Astrocyte of the cerebellum (primary cell): ENCODE measurements at regions not wholly inside any gene's neighbourhood (a gene's known extent, or its start where the extent isn't known, plus 50 kb on each side); places are given as distances from the start of the nearest gene placed in this dataset.

Experiments used
- DNase-seq: peaks from one replicate; pipeline ENCODE4 v3.0.0-alpha.2; 2011; ENCODE audit warnings: low read depth
- H3K4me3 ChIP-seq: 2 replicates; pipeline ENCODE4 v1.5.1; 2011; ENCODE audit warnings: mild to moderate bottlenecking, low read depth, low read length, moderate library complexity
- in situ Hi-C: cut with HindIII; loops from 2 replicates; pipeline ENCODE4 v1.10.0; 2017; ENCODE audit warnings: low sequenced_read_pairs
- TF ChIP-seq, protein P1 (sequence below): IDR thresholded peaks from 2 replicates; pipeline ENCODE4 v1.5.1; 2012; ENCODE audit warnings: low read length, low read depth, moderate library complexity, mild to moderate bottlenecking; ENCODE audit errors: missing control alignments

DNA sequence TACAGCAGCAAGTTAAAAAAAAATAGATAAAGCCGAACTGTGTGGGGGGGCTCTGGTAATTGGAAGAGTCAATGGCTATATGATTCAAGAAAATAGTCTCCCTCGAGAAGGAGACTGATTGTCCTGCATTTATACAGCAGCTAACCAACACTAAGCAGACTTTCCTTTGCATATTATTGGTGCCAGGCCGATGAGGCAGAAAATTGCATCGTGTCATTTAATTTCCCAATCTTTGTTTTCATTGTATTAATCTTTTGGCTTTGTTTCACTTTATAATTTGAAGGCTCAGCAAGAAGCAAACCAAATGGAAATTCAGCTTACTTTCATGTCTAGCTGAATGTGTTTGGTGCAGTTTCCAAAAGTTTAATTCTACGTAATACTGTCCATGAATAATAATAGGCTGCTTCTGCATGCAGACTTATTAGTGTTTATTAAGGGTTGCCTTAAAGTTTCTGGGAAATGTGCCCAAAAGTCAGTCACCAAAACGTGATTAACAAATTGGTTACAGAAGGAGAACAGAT lies 258.5 kb downstream of the HACE1 start:
- no peak for DNase-seq
- H3K4me3 ChIP-seq: no peak overlapping the region
- in situ Hi-C loops: no loop called here
- TF ChIP-seq, protein P1, sequence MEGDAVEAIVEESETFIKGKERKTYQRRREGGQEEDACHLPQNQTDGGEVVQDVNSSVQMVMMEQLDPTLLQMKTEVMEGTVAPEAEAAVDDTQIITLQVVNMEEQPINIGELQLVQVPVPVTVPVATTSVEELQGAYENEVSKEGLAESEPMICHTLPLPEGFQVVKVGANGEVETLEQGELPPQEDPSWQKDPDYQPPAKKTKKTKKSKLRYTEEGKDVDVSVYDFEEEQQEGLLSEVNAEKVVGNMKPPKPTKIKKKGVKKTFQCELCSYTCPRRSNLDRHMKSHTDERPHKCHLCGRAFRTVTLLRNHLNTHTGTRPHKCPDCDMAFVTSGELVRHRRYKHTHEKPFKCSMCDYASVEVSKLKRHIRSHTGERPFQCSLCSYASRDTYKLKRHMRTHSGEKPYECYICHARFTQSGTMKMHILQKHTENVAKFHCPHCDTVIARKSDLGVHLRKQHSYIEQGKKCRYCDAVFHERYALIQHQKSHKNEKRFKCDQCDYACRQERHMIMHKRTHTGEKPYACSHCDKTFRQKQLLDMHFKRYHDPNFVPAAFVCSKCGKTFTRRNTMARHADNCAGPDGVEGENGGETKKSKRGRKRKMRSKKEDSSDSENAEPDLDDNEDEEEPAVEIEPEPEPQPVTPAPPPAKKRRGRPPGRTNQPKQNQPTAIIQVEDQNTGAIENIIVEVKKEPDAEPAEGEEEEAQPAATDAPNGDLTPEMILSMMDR: no peak

DNA sequence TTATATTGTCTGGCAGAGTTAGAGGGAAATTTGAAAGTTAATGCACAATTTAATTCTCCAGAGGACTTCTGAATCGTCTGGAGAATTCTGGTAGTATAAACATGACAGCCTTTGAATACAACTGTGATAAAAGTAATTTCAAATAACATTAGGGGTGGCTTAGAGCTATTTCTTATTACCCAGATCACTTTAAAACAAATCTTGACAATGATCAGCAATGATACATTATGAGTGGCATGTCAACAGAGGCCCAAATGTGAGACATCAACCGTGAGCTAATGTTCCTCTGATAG lies 259.1 kb downstream of the HACE1 start:
- H3K4me3 ChIP-seq: no peak overlapping the region
- TF ChIP-seq, protein P1: no peak
- no peak for DNase-seq
- in situ Hi-C loops: no loop called here

DNA sequence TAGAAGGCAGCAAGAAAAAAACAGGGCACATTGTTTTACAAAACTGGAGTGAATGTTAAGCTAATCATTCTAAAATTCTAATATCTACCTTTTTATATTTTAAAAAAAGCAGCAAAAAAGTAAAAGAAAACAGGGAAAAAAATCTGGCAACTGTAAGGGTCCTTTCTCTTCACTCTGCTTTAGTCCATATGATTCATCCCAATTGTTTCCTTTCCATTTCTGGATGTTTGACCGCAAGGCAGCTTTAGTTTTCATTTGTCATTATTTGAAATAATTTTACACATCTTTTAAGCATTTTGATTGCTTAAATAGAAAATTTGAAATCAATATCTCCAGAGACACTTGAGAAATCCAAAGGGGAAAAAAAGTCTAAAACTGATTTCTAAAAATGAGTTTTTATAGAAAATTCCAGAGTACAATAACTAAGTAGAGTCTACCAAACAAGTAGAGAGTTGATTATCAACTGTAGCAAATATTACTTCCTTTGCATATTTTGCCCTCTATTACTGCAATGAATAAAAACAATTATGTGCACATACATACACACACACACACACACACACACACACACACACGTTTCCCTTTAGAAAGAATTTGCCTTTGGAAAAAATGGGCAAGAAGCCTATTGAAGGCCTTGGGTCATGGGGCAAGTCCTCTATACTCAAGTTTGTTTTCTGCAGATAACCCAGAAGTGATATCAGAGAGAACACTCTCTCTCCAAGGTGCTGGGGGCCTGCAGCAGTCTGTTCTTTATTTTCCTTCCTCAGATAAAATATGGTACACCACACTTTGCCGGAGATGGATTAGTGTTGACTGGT lies 259.7 kb downstream of the HACE1 start:
- in situ Hi-C loops: no loop called here
- H3K4me3 ChIP-seq: no peak overlapping the region
- TF ChIP-seq, protein P1: no peak
- DNase-seq: no peak

DNA sequence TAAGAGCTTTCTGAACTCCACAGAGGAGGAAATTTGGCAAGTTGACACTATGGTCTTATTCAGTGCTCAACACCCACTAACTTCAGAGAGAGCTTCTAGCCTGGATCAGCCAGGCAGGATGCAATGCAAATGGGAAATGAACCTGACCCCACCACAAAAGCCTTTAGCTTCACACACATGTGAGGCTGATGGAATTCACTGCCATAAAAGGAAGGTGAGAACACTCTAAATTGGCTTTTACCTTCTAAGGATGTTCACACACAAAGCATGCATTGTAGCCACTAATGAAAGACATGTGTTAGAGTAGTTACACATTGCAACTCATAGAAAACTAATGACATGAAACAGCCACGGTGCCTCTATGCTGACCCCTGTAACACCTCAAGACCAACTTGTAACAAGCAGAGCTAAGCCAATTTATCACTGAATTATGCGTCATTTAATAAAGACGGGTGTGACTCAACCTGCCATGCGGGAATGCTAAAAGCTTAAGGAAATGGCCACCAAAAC lies 262.1 kb downstream of the HACE1 start:
- in situ Hi-C loops: no loop called here
- no peak overlapping the region for H3K4me3 ChIP-seq
- TF ChIP-seq, protein P1: no peak
- DNase-seq: peak; percentile 9

DNA sequence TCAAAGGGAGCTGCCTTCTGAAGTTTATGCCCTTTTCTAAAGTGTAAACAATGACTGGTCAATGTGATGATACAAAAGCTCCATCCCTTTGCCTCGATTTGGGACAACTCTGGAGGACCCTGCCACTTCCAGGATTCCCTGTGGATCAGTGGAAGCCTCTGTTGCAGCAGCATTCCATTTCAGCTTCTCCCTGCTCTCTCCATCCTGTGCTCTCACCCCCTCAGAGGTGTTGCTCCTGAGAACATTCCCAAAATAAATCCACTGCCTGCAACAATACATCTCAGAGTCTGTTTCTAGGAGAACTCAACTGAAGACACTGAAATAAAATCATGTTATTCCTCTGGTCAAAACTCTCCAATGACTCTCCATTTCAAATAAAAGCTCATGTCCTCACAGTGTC lies 263.6 kb downstream of the HACE1 start:
- in situ Hi-C loops: no loop called here
- DNase-seq: no peak
- TF ChIP-seq, protein P1: no peak
- no peak overlapping the region for H3K4me3 ChIP-seq

DNA sequence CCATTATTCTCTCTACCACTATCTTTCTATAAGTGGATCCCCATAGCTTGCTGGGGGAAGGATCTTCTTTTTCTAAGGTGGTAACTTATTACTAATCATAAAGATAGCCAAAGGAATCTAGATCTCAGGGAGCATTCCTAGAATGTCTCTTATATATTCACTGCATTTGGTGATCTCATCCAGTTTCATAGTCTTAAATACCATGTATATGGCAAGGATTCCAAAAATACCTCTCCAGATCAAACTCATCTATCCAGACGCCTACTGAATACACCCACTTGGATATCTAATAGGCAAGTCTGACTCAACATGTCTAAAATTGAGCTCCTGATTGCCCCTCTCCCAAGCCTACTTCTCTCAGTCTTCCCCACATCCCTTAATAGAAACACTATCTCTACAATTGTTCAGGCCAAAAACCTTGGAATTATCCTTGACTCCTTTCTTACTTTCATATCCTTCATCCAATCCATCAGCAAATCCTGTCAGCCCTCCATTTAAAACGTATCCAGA lies 264.4 kb downstream of the HACE1 start:
- TF ChIP-seq, protein P1: no peak

More for the DNA sequence above, 264.4 kb downstream of the HACE1 start:
- no peak overlapping the region for H3K4me3 ChIP-seq
- in situ Hi-C loops: no loop called here
- no peak for DNase-seq
